ENCODE measurements at regions not wholly inside any gene's neighbourhood (a gene's known extent, or its start where the extent isn't known, plus 50 kb on each side); places are given as distances from the start of the nearest gene placed in this dataset.

DNA sequence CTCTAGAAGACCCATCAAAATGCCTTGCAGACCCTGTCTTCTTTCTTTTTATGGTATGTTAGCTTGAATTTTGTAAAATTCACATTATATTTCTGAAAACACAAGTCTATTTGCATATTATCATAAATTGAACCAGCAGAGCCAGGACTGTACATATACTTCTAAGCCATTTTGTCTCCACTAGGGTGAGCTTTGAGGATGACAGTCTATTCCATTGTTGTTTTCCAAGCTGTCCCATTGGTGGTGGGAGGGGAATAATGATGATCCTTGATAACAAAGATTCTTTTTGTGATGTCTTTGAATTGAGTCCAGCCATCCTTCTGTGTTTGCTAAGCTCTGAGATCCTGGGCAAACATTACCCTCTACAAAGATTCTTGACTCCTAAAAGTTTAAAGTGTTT is 359.3 kb upstream of the PCDH20 start:
- TF ChIP-seq, protein P1, sequence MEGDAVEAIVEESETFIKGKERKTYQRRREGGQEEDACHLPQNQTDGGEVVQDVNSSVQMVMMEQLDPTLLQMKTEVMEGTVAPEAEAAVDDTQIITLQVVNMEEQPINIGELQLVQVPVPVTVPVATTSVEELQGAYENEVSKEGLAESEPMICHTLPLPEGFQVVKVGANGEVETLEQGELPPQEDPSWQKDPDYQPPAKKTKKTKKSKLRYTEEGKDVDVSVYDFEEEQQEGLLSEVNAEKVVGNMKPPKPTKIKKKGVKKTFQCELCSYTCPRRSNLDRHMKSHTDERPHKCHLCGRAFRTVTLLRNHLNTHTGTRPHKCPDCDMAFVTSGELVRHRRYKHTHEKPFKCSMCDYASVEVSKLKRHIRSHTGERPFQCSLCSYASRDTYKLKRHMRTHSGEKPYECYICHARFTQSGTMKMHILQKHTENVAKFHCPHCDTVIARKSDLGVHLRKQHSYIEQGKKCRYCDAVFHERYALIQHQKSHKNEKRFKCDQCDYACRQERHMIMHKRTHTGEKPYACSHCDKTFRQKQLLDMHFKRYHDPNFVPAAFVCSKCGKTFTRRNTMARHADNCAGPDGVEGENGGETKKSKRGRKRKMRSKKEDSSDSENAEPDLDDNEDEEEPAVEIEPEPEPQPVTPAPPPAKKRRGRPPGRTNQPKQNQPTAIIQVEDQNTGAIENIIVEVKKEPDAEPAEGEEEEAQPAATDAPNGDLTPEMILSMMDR (IDR thresholded peaks at IDR 0.05; ENCODE audit: insufficient read depth, low read depth, low read length, missing control alignments) = no peak
- H3K4me3 ChIP-seq (ENCODE audit: low read depth, low read length) = no peak overlapping the region
- DNase-seq (ENCODE audit: low read depth) = no peak

DNA sequence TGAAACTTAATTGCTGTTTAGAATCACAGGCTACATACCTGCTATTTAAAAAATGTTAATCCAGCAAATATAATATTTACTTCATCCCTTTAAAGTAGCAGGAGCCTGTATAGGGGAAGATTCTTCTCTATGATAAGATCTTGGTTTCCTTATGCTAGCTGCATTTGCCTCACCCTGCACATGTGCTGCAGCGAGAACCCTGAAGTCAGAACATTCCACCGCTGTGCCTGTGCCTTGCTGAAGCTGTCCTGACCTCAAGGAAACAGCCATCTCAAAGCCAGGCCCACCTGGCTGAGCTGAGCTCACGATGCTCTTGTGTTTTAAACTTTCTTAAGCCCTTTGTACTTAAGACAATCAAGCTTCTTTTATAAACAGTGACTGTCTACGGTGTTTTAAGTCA is 355.0 kb upstream of the PCDH20 start:
- no peak for DNase-seq (ENCODE audit: low read depth)
- H3K4me3 ChIP-seq (ENCODE audit: low read depth, low read length) = no peak overlapping the region
- TF ChIP-seq, protein P1 (IDR thresholded peaks at IDR 0.05; ENCODE audit: insufficient read depth, low read depth, low read length, missing control alignments) = no peak

DNA sequence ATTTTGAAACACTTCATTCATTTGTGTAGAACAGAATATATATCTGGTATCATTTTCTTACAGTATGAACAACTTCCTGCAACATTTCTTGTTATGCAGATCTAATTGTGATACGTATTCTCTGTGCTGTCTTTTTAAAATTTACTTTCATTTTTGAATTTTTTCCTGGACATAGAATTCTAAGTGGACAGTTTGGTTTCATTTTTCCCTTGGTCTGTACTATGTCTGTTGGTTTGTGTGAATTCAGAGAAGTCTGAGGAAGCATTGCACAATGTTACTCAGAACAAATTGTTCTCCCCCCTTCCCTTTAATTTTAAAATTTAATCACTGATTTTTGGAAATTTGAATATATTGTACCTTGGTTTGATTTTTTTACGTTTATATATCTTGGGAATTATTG is 352.5 kb upstream of the PCDH20 start:
- DNase-seq (ENCODE audit: low read depth) = no peak
- H3K4me3 ChIP-seq (ENCODE audit: low read depth, low read length) = no peak overlapping the region
- TF ChIP-seq, protein P1 (IDR thresholded peaks at IDR 0.05; ENCODE audit: insufficient read depth, low read depth, low read length, missing control alignments) = no peak

DNA sequence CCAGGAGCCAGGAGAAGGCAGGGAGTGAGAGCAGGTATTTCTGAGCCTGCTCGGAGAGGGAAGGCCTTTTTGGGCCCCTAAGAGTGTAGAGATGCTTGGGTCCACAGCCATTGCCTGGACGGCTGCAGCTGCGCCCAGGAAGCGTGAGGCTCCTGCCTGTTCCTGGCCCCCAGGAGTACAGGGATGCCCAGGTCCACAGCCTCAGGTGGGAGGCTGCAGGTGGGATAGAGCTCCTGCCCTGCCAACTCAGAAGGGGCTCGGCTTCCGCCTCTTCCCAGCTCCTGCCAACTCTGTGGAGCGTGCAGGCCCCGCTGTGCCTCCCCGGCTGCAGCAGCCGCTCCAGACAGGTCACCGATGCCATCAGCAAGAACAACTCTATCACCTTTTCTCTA is 351.0 kb upstream of the PCDH20 start:
- TF ChIP-seq, protein P1 (IDR thresholded peaks at IDR 0.05; ENCODE audit: insufficient read depth, low read depth, low read length, missing control alignments) = no peak
- no peak for DNase-seq (ENCODE audit: low read depth)
- H3K4me3 ChIP-seq (ENCODE audit: low read depth, low read length) = no peak overlapping the region

DNA sequence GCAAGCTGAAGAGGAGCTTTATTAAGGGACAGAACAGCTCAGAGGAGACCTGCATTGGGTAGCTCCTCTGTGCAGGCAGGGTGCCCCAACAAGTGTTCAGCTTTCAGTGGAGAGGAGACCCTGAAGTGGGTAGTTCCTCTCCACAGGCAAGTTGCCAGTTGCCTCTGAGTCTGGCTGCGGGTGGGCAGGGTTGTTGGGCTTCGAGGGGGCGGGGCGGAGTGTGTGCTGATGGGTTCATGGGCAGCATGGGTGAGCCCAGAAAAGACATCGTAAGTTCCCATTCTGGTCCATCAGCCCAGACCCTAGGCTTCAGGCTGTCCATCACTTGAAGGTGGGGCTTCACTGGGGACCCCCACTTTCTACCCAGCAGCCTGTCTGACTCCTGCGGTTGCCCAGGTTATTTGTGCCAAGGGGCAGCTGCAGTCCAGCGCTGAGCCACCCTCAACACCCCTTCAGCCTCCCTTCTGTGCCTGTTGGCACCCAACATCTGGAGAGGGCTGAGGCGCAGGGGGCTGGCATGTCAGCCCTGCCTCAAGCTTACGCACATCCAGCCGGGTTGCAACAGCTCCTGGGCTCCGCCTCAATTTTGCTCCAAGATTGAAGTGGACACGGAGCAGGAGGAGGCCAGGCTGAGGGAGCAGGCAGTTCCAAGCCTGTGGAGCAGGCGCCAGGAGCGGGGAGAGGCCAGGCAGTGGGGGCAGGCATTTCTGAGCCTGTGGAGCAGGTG is 350.5 kb upstream of the PCDH20 start:
- TF ChIP-seq, protein P1 (IDR thresholded peaks at IDR 0.05; ENCODE audit: insufficient read depth, low read depth, low read length, missing control alignments) = no peak
- no peak overlapping the region for H3K4me3 ChIP-seq (ENCODE audit: low read depth, low read length)
- DNase-seq (ENCODE audit: low read depth) = no peak

DNA sequence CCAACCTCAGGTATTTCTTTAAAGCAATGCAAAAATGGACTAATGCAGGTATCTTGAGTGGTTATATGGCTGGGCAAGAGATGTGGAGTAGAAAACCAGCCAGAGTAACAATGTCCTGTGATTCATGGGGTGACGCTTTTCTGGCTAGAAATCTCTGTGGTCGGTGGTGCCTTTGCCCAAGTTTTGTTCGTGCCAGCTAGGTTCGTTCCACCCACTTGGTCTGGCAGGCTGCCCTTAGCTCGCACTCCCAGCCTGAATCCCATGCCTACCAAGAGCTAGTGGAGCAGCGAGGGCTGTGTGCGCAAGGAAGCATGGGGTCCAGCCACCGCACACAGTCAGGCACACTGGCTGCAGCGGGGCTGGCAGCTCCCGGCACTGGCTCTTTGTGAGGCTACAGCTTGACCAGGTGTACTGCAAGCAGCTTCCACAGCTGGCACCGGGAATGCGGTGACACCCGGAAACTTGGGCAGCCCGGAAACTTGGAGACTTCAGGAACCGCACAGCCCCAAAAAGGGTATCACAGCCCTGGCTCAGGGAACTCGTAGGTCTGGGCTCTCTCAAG is 349.6 kb upstream of the PCDH20 start:
- TF ChIP-seq, protein P1 (IDR thresholded peaks at IDR 0.05; ENCODE audit: insufficient read depth, low read depth, low read length, missing control alignments) = no peak
- no peak overlapping the region for H3K4me3 ChIP-seq (ENCODE audit: low read depth, low read length)
- no peak for DNase-seq (ENCODE audit: low read depth)

DNA sequence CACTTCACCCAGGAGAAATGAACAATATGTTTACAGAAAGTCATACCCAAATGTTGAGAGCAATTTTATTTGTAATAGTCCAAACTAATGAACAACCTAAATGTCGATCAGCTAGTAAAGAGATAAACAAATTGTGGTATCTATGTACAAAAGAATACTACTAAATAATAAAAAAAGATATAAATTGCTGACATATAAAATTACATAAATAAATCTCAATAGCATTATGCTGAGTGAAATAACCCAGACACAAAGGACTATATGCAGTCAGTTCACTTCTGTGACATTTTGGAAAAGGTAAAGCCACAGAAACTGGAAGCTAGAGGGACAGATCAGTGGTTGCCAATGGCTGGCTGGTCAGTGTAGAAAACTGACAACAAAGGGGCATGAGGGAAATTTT is 346.0 kb upstream of the PCDH20 start:
- H3K4me3 ChIP-seq (ENCODE audit: low read depth, low read length) = no peak overlapping the region
- TF ChIP-seq, protein P1 (IDR thresholded peaks at IDR 0.05; ENCODE audit: insufficient read depth, low read depth, low read length, missing control alignments) = no peak
- DNase-seq (ENCODE audit: low read depth) = no peak
